ENCODE measurements at regions not wholly inside any gene's neighbourhood (a gene's known extent, or its start where the extent isn't known, plus 50 kb on each side); places are given as distances from the start of the nearest gene placed in this dataset.

- TF ChIP-seq POLR2A (IDR thresholded peaks at IDR 0.05; ENCODE audit: low read depth, low read length) (no peak), POLR2AphosphoS5 (IDR thresholded peaks at IDR 0.05; ENCODE audit: low read depth, low read length) (no peak), TAF1 (IDR thresholded peaks at IDR 0.05; ENCODE audit: borderline replicate concordance, low read depth, low read length) (no peak)
Observed at GRCh38 chr5:5933651-5934050, 444.7 kb downstream of the MED10 start.

Data from GM12892 (cell line).